SK-MEL-5 (cell line): ENCODE measurements at regions not wholly inside any gene's neighbourhood (a gene's known extent, or its start where the extent isn't known, plus 50 kb on each side); places are given as distances from the start of the nearest gene placed in this dataset.

ENCODE experiments used
- DNase-seq: peaks from one replicate; pipeline ENCODE4 v3.0.0-alpha.2; 2016; ENCODE audit warnings: low read depth, low spot score
- in situ Hi-C: cut with HindIII; loops from 2 replicates; pipeline ENCODE4 v1.10.0; 2016; ENCODE audit warnings: low sequenced_read_pairs, high pct_unique_total_duplicates, low pct_unique_long_range_greater_than_20kb

- in situ Hi-C loops: no loop called here
- DNase-seq: no peak
These were observed 50.0 kb upstream of the CLDN5 start for GRCh38 chr22:19574247-19574646.

GRCh38 chr22:19576460-19577421 lies 52.5 kb upstream of the CLDN5 start:
- DNase-seq: no peak
- in situ Hi-C loops: no loop called here

- in situ Hi-C loops: no loop called here
These were observed 53.3 kb upstream of the CLDN5 start for GRCh38 chr22:19577422-19577966.

GRCh38 chr22:19578180-19579004 lies 54.2 kb upstream of the CLDN5 start:
- in situ Hi-C loops: no loop called here

More at GRCh38 chr22:19577422-19577966, 53.3 kb upstream of the CLDN5 start:
- no peak for DNase-seq

GRCh38 chr22:19579115-19579811 lies 55.1 kb upstream of the CLDN5 start:
- in situ Hi-C loops: no loop called here
- DNase-seq: no peak

More at GRCh38 chr22:19578180-19579004, 54.2 kb upstream of the CLDN5 start:
- DNase-seq: no peak

- in situ Hi-C loops: no loop called here
- DNase-seq: no peak
These were observed 55.7 kb upstream of the CLDN5 start for GRCh38 chr22:19579880-19580279.

DNA sequence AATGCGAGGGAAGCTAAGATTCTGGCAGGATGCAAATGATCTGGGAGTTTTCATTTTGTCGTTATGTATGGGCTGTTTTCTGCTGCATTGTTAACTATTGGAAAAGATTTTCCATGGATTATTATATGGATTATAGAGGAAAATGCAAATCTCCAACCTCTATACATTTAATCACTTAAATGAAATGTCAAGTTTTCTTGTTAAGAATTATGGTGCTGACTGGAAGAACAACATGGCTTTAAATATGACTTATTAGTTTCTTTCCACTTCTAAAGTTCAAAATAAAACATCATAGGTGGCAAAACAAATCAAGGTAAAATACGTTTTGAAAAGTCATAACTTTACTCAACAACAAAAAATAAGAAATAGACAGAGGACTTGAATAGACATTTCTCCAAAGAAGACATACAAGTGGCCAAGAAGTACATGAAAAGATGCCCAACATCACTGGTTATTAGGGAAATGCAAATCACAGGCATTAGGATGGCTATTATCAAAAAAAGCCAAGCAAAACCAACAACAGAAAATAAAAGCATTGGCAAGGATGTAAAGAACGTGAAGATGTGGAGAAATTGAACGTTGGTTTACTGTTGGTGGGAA lies 56.2 kb upstream of the CLDN5 start:
- in situ Hi-C loops: no loop called here
- no peak for DNase-seq

- no peak for DNase-seq
- in situ Hi-C loops: no loop called here
These were observed 58.0 kb upstream of the CLDN5 start for GRCh38 chr22:19582033-19582693.

- no peak for DNase-seq
- in situ Hi-C loops: no loop called here
These were observed 62.9 kb upstream of the CLDN5 start for GRCh38 chr22:19586922-19587684.

DNA sequence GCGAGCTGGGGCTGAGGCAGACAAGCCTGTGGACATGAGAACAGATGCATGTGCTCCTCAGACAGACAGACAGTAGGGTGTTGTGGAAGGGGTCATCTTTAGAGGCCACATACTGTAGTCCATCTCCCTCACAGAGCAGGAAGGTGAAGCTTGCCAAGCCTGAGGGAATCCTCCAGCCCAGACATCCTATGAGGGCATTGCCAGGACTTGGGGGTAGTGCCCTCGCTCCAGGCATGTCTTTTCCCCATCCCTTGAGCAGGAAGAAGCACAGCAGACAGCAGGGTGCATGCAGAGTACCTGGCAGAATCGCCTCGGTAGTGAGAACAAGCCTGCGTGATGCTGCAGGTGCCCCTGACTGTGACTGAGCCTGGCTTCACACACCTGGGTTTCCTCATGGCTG lies 66.5 kb upstream of the CLDN5 start:
- no peak for DNase-seq
- in situ Hi-C loops: no loop called here

DNA sequence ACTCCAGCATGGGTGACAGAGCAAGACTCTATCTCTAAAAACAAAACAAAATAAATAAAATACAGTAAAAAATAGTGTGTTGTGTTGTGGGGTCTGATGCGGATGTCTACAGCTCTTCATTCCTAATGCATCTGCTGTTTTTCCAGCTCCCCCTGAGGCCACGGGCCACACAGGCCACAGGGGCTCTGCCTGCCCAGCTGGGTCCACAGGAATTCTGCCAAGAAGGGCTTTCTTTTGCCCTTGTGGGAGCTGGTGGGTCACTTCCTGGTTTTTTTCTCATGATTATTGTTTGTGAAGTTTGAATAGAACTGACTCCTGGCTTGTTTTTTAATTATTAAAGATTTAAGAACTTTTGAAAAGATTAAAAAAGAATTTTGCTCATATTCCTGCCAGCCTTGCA lies 67.4 kb upstream of the CLDN5 start:
- DNase-seq: no peak
- in situ Hi-C loops: no loop called here

DNA sequence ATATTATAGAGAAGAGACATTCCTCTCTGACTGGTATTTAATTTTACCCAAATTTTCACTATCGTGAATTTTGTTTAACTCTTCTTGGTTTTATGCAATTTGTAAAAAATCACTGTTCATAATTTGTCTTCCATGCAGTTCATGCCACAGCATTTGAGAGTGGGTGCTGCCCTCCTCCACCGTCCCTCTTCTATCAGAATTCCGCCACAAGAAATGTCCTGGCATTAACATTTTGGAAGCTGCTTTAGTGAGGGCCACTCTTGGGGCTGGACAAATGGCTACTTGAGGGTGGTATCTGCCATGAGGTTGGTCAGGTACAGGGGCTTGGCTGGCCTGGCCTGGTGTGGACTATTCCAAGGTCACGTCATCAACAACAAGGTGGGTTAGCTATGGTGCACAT lies 68.3 kb upstream of the CLDN5 start:
- DNase-seq: no peak
- in situ Hi-C loops: no loop called here

GRCh38 chr22:19593991-19594569 lies 69.9 kb upstream of the CLDN5 start:
- DNase-seq: no peak
- in situ Hi-C loops: no loop called here

DNA sequence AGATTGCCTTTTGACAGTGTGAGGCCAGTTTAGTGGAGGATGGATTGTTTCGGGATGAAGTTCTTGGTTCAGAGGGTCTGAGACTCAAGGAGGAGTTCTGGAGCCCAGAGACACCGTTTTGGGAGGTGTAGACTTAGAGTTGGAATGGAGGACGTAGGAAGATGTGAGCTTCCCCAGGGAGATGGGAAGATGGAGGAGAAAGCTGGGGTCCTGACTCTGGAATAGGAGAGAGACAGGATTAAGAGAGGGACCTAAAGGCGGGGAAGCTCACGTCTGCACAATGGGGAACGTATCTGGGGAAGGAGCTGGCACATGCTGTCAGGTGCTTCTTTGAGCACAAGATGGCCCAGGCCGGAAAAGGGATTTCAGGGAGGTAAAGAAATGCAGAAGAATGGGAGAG lies 71.3 kb upstream of the CLDN5 start:
- no peak for DNase-seq
- in situ Hi-C loops: no loop called here

DNA sequence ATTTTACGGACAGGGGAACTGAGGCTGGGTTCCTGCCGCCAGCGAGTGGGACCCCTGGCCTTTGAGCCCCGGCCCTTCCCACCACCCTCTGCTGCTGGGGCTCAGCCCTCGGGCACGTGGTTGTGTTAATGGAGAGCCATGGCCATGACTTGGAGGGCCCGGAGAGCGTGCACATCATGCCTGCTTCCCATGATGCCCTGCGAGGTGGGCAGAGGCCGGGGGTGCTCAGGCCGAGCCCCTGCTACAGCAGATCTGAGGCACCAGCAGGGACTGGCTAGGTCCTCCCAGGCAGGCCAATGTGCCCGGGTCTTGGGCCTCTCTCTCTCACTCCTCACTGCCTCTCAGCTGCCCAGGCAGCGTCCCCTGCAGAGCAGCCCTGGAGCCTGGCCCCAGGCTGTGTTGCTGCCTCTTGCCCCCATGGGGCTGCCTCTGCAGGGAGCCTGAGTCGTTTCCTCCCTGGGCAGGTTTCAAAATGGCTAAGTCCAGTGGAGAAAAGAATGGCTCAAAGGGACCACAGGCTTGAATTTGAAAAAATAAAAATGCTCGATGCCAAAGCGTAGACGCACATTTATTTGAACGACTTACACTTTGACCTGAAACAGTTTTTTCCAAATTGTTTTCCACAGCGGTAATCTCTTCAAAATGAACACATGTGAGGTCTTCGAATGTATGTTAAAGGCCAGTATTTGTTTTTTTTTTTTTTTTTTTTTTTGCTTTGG lies 72.6 kb upstream of the CLDN5 start:
- DNase-seq: no peak
- in situ Hi-C loops: no loop called here
